Loucy (cell line): ENCODE measurements at regions not wholly inside any gene's neighbourhood (a gene's known extent, or its start where the extent isn't known, plus 50 kb on each side); places are given as distances from the start of the nearest gene placed in this dataset.

Source experiments
- CTCF ChIP-seq: fragments of 200-600 bp; sonication (generic); conservative IDR thresholded peaks from 2 replicates; pipeline ENCODE4 v1.5.1; 2014; ENCODE audit warnings: mild to moderate bottlenecking, antibody characterized with exemption, low read length
- EZH2phosphoT487 ChIP-seq: fragments of 200-600 bp; IDR thresholded peaks from 2 replicates; pipeline ENCODE4 v1.6.1; 2018; ENCODE audit warnings: antibody characterized with exemption, mild to moderate bottlenecking, moderate library complexity, borderline replicate concordance

GRCh38 chr2:145573608-145574007 lies 1053.7 kb upstream of the ZEB2 start:
- TF ChIP-seq CTCF, result no peak
- TF ChIP-seq EZH2phosphoT487, result no peak
